GM20000 (cell line): ENCODE measurements at regions not wholly inside any gene's neighbourhood (a gene's known extent, or its start where the extent isn't known, plus 50 kb on each side); places are given as distances from the start of the nearest gene placed in this dataset.

Source experiments
- DNase-seq: peaks from one replicate; pipeline ENCODE4 v3.0.0; 2012; ENCODE audit warnings: low spot score
- CTCF ChIP-seq: IDR thresholded peaks from 2 replicates; pipeline ENCODE4 v1.5.1; 2012; ENCODE audit warnings: mild to moderate bottlenecking, control low read depth; ENCODE audit errors: extremely low read depth, missing control alignments

- DNase-seq = no peak
- TF ChIP-seq CTCF = no peak
These were observed 755.1 kb upstream of the COBL start for GRCh38 chr7:52071744-52072143.

- TF ChIP-seq CTCF = no peak
- DNase-seq = no peak
These were observed 747.9 kb upstream of the COBL start for GRCh38 chr7:52064493-52064892.

GRCh38 chr7:52061666-52062065, 745.1 kb upstream of the COBL start:
- no peak for DNase-seq
- no peak for TF ChIP-seq CTCF

GRCh38 chr7:52053525-52053924, 736.9 kb upstream of the COBL start:
- DNase-seq = no peak
- TF ChIP-seq CTCF = no peak

- DNase-seq = no peak
- TF ChIP-seq CTCF = no peak
These were observed 714.1 kb upstream of the COBL start for GRCh38 chr7:52030722-52031121.

- TF ChIP-seq CTCF = no peak
- DNase-seq = no peak
These were observed 709.5 kb upstream of the COBL start for GRCh38 chr7:52026140-52026539.

GRCh38 chr7:52021343-52021742, 704.7 kb upstream of the COBL start:
- no peak for TF ChIP-seq CTCF
- DNase-seq = no peak
